ENCODE measurements at regions not wholly inside any gene's neighbourhood (a gene's known extent, or its start where the extent isn't known, plus 50 kb on each side); places are given as distances from the start of the nearest gene placed in this dataset.

- ChIA-PET POLR2A (ENCODE audit: partially characterized antibody) (no interaction called here), CTCF (ENCODE audit: partially characterized antibody) (no interaction called here)
- Histone ChIP-seq H2AK5ac (ENCODE audit: low read depth, low read length) (no peak overlapping the region), H3K9me3 (ENCODE audit: insufficient read depth in 2 of 2, low read depth in 1 of 2, low read length in 1 of 2) (peaks cover 1 to 7% of the 10 kb centered on the region in 2 experiments; a peak in 1 of 4 replicates), H3K14ac (ENCODE audit: insufficient read length) (no peak overlapping the region), H3K36me3 (ENCODE audit: control insufficient read depth in 2 of 4, insufficient read depth in 4 of 4, low read length in 3 of 4) (no peaks in the 10 kb centered on the region), H2AFZ (ENCODE audit: low read length) (no peak overlapping the region), H2BK12ac (ENCODE audit: low read depth, low read length) (no peak overlapping the region), H2BK15ac (ENCODE audit: low read length) (no peak overlapping the region), H4K20me1 (replicated peaks in 1 of 2; ENCODE audit: control insufficient read depth in 1 of 2, insufficient read depth in 2 of 2, low read length in 2 of 2) (no peaks in the 10 kb centered on the region), H3K27me3 (replicated peaks in 1 of 4; ENCODE audit: control insufficient read depth in 3 of 4, extremely low read depth in 1 of 4, insufficient read depth in 3 of 4, low read length in 3 of 4) (no peaks in the 10 kb centered on the region), H3K9ac (replicated peaks in 1 of 4; ENCODE audit: extremely low read depth in 1 of 4, low read depth in 3 of 4, low read length in 3 of 4) (no peak overlapping the region), H3K23me2 (ENCODE audit: low read depth, low read length) (no peaks in the 10 kb centered on the region), H3K56ac (replicated peaks; ENCODE audit: insufficient read length, low read depth, low read length) (no peak overlapping the region), H3K79me2 (ENCODE audit: control insufficient read depth in 1 of 2, insufficient read depth in 2 of 2, low read length in 2 of 2) (no peaks in the 10 kb centered on the region), H4K91ac (replicated peaks; ENCODE audit: insufficient read length, low read length) (no peak overlapping the region), H3K23ac (ENCODE audit: insufficient read length) (no peak overlapping the region), H4K8ac (ENCODE audit: extremely low read depth, insufficient read depth, low read length) (no peak overlapping the region), H2BK120ac (replicated peaks; ENCODE audit: low read depth, low read length) (no peak overlapping the region), H3K79me1 (ENCODE audit: low read depth, low read length) (no peaks in the 10 kb centered on the region), H3K4ac (replicated peaks; ENCODE audit: insufficient read length, low read depth, low read length) (no peak overlapping the region), H2BK20ac (ENCODE audit: low read length) (no peak overlapping the region), H3K4me1 (replicated peaks in 1 of 4; ENCODE audit: control insufficient read depth in 3 of 4, insufficient read depth in 4 of 4, low read length in 3 of 4) (no peaks in the 10 kb centered on the region), H4K5ac (ENCODE audit: insufficient read length, low read depth, low read length) (no peak overlapping the region), H2BK5ac (ENCODE audit: low read depth, low read length) (no peak overlapping the region), H3K18ac (ENCODE audit: extremely low read depth, low read length) (no peak overlapping the region), H3K4me3 (ENCODE audit: extremely low read depth in 1 of 4, insufficient read depth in 2 of 4, low read depth in 3 of 4, low read length in 4 of 4) (no peak overlapping the region), H3K27ac (ENCODE audit: low read depth, low read length) (no peak overlapping the region), H3K4me2 (ENCODE audit: insufficient read depth in 1 of 2, low read depth in 2 of 2, low read length in 2 of 2) (no peak overlapping the region)
- DNase-seq (ENCODE audit: low read depth in 1 of 2, low spot score in 2 of 2): no peak
- WGBS, 2 experiments (ENCODE audit: extremely low coverage in 1 of 2, insufficient coverage in 1 of 2, insufficient read length in 1 of 2, insufficient replicate concordance in 2 of 2, low coverage in 1 of 2, low lambda C conversion rate in 2 of 2, missing lambda C conversion rate in 1 of 2): 90% methylated on average over 6 of the region's 6 CpGs; no CpG with 5 or more reads in 1 of the 2 experiments
- no peak for FAIRE-seq
- TF ChIP-seq MAFK (IDR thresholded peaks at IDR 0.05; ENCODE audit: low read depth, low read length) (no peak), CBX8 (IDR thresholded peaks at IDR 0.05; ENCODE audit: borderline replicate concordance, low read depth, low read length) (no peak), YY1 (IDR thresholded peaks at IDR 0.05; ENCODE audit: low read depth, low read length) (no peak), CREB1 (IDR thresholded peaks at IDR 0.05) (no peak), SP1 (IDR thresholded peaks at IDR 0.05; ENCODE audit: low read depth, low read length) (no peak), RNF2 (IDR thresholded peaks at IDR 0.05; ENCODE audit: borderline replicate concordance, low read depth, low read length, missing control alignments, poor library complexity, severe bottlenecking) (no peak)
Observed at GRCh38 chr3:102841866-102842265, 407.1 kb downstream of the ZPLD1 start.
